ENCODE measurements at regions not wholly inside any gene's neighbourhood (a gene's known extent, or its start where the extent isn't known, plus 50 kb on each side); places are given as distances from the start of the nearest gene placed in this dataset.
"Not testable (repeated sequence)": the region's sequence is repeated elsewhere in the genome, so short reads cannot be mapped to it uniquely, and the experiment has no call there.

DNA sequence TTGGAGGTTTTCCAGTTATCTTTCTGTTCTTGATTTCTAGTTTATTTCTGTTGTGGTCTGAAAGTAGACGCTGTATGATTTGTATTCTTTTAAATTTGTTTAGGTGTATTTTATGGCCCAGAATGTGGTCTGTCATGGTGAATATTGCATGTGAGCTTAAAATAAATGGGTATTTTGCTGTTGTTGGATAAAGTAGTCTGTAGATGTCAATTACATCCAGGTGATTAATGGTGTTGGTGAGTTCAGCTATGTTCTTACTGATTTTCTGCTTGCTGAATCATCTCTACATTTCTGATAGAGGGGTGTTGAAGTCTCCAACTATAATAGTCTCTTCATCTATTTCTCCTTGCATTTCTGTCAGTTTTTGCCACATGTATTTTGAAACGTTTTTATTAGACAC, 383.3 kb upstream of the SGO1 start:
- no peak overlapping the region for H3K27ac ChIP-seq
- H3K27me3 ChIP-seq: no peaks in the 10 kb centered on the region
- H3K4me2 ChIP-seq: no peak overlapping the region
- no peak overlapping the region for H3K4me3 ChIP-seq
- no peaks in the 10 kb centered on the region for H3K9me3 ChIP-seq (replicated peaks in 1 of 11)
- H3K4me1 ChIP-seq: no peaks in the 10 kb centered on the region
- no peak for TF ChIP-seq Cebpa-rat (IDR thresholded peaks at IDR 0.05)
- no peak overlapping the region for H3K9ac ChIP-seq
- no peaks in the 10 kb centered on the region for H3K36me3 ChIP-seq
- no peaks in the 10 kb centered on the region for H4K20me1 ChIP-seq

DNA sequence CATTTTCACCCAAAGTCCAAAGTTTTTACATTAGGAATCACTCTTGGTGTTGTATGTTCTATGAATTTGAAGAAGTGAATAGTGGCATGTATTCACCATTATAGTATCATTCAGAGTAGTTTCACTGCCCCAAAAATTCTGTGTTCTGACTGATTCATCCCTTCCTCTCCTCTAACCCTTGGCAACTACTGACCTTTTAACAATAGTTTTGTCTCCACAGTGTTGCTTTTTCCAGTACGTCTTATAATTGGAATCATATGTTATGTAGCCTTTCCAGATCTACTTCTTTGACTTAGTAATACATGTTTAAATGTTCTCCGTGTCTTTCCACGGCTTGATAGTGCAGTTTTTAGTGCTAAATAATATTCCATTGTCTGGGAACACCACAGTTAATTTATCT, 379.0 kb upstream of the SGO1 start:
- Histone ChIP-seq H3K9me3 (replicated peaks in 1 of 11) (no peaks in the 10 kb centered on the region), H3K27ac (no peak overlapping the region), H3K9ac (no peak overlapping the region), H3K27me3 (no peaks in the 10 kb centered on the region), H4K20me1 (no peaks in the 10 kb centered on the region), H3K36me3 (no peaks in the 10 kb centered on the region), H3K4me3 (no peak overlapping the region), H3K4me2 (no peak overlapping the region), H3K4me1 (peaks cover 0 to 5% (median 0%) of the 10 kb centered on the region in 10 experiments; a peak in 1 of 20 replicates)
- TF ChIP-seq Cebpa-rat (IDR thresholded peaks at IDR 0.05): no peak

DNA sequence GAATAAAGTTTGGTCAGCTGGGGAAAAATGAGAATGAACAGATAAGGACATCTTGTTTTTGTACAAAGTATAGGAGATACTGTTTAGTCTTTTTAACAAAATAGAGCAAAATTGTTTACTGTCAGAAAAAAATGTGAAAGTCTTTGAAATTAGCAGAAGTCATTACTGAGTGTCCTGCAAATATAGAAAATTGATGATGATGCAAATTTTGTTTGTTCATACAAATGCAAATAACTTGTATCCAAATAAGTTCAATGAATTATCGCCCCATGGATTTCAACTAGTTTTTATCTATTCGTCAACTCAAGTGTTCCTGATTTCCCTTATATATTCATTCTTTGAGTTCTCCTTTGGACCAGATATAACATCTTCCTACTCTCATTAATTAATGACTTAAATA, 378.0 kb upstream of the SGO1 start:
- TF ChIP-seq Cebpa-rat (IDR thresholded peaks at IDR 0.05): no peak
- no peak overlapping the region for H3K4me2 ChIP-seq
- peaks cover 0 to 5% (median 0%) of the 10 kb centered on the region in 10 experiments; a peak in 1 of 20 replicates for H3K4me1 ChIP-seq

GRCh38 chr3:20563251-20563650, 377.2 kb upstream of the SGO1 start:
- H4K20me1 ChIP-seq: no peaks in the 10 kb centered on the region
- peaks cover 0 to 5% (median 0%) of the 10 kb centered on the region in 10 experiments; a peak in 1 of 20 replicates for H3K4me1 ChIP-seq
- no peaks in the 10 kb centered on the region for H3K36me3 ChIP-seq
- no peak overlapping the region for H3K4me2 ChIP-seq
- no peaks in the 10 kb centered on the region for H3K9me3 ChIP-seq (replicated peaks in 1 of 11)
- no peak overlapping the region for H3K4me3 ChIP-seq
- H3K9ac ChIP-seq: no peak overlapping the region
- TF ChIP-seq Cebpa-rat (IDR thresholded peaks at IDR 0.05): no peak
- no peaks in the 10 kb centered on the region for H3K27me3 ChIP-seq
- no peak overlapping the region for H3K27ac ChIP-seq

More for the DNA sequence above, 378.0 kb upstream of the SGO1 start:
- Histone ChIP-seq H3K4me3 (no peak overlapping the region), H3K36me3 (no peaks in the 10 kb centered on the region), H3K27ac (no peak overlapping the region), H3K9ac (no peak overlapping the region), H3K9me3 (replicated peaks in 1 of 11) (no peaks in the 10 kb centered on the region), H3K27me3 (no peaks in the 10 kb centered on the region), H4K20me1 (no peaks in the 10 kb centered on the region)

DNA sequence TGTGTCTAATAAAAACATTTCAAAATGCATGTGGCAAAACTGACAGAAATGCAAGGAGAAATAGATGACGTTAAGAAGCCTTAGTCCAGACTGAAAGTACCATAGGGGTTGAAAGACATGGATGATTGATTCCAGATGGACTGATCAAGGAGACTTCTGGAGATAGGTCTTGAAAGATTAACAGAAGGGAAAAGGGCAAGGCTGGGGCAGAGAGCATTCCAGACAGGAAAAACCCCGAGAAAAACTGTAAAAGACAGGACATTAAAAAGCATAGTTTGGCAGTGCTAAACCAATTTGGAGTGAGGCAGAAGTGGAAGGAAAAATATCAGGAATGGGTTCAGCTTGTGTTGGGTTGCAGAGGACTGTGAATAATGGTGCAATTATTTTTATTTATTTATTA, 375.2 kb upstream of the SGO1 start:
- no peak overlapping the region for H3K4me3 ChIP-seq
- H3K36me3 ChIP-seq: no peaks in the 10 kb centered on the region
- H3K4me2 ChIP-seq: no peak overlapping the region
- no peaks in the 10 kb centered on the region for H4K20me1 ChIP-seq
- TF ChIP-seq Cebpa-rat (IDR thresholded peaks at IDR 0.05): no peak
- no peak overlapping the region for H3K27ac ChIP-seq
- H3K27me3 ChIP-seq: no peaks in the 10 kb centered on the region
- H3K9me3 ChIP-seq (replicated peaks in 1 of 11): no peaks in the 10 kb centered on the region
- H3K4me1 ChIP-seq: peaks cover 0 to 5% (median 0%) of the 10 kb centered on the region in 10 experiments; a peak in 1 of 20 replicates
- no peak overlapping the region for H3K9ac ChIP-seq

GRCh38 chr3:20560446-20560845, 374.4 kb upstream of the SGO1 start:
- not testable (repeated sequence) for H3K36me3 ChIP-seq; H4K20me1 ChIP-seq; H3K9me3 ChIP-seq (replicated peaks in 1 of 11); H3K27me3 ChIP-seq; H3K4me1 ChIP-seq; H3K4me3 ChIP-seq; H3K9ac ChIP-seq; H3K27ac ChIP-seq; H3K4me2 ChIP-seq

- Histone ChIP-seq H3K27ac (no peak overlapping the region), H3K27me3 (no peaks in the 10 kb centered on the region), H3K9me3 (replicated peaks in 1 of 11) (no peaks in the 10 kb centered on the region), H3K4me3 (no peak overlapping the region), H3K36me3 (no peaks in the 10 kb centered on the region), H3K4me2 (no peak overlapping the region), H4K20me1 (no peaks in the 10 kb centered on the region), H3K9ac (no peak overlapping the region), H3K4me1 (peaks cover 0 to 5% (median 0%) of the 10 kb centered on the region in 10 experiments; a peak in 1 of 20 replicates)
- no peak for TF ChIP-seq Cebpa-rat (IDR thresholded peaks at IDR 0.05)
Observed at GRCh38 chr3:20558161-20558560, 372.2 kb upstream of the SGO1 start.

DNA sequence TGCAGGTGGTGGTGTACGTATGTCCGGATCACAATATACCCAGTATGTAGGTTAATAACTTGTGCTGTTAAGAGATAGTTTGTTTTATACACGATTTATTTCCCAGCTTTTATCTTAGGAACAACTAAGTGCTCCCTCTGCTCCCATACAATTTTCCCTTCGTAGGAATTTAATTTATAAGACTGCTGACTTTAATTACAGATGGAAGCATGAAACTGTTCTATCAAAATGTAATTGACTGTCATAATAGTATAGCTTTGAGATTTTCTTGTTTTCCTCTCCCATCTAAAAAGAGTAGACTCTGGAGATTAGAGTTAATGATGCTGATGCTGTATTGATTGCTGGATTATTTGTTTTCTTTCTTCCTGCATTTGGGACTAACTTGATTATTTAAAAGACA, 370.7 kb upstream of the SGO1 start:
- Histone ChIP-seq H3K27me3 (no peaks in the 10 kb centered on the region), H3K36me3 (no peaks in the 10 kb centered on the region), H3K9ac (no peak overlapping the region), H3K4me2 (no peak overlapping the region), H3K27ac (no peak overlapping the region), H3K9me3 (replicated peaks in 1 of 11) (peaks cover 0 to 10% (median 0%) of the 10 kb centered on the region in 11 experiments; a peak in 2 of 22 replicates), H3K4me1 (no peaks in the 10 kb centered on the region), H4K20me1 (no peaks in the 10 kb centered on the region; a peak in 1 of 22 replicates), H3K4me3 (no peak overlapping the region)
- no peak for TF ChIP-seq Cebpa-rat (IDR thresholded peaks at IDR 0.05)

DNA sequence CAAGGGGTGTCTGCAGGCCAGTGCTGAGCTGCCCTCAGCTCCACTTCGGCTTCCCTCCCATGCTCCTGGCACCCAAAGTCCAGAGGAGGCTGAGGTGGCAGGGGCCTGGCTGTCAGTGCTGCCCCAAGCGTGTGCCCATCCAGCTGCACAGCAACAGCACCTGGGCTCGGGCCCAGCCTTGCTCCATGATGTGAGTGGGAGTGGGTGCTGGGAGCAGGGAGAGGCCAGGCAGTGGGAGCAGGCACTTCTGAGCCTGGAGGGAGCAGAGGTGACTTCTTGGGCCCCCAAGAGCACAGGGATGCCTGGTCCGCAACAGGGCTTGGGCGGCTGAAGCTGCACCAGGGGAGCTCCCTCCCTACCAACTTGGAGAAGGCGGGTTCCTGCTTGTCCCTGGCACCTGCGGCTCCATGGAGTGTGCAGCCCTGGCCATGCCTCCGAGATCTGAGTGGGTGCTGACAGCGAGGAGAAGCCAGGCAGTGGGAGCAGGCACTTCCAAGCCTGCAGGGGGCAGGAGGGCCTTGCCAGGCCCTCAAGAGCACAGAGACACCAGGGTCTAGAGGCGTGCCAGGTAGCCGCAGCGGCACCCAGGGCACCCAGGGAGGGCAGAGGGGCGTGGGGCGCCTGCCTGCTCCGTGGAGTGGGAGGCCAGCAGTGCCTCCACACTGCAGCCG, 366.7 kb upstream of the SGO1 start:
- Histone ChIP-seq H3K27ac (no peak overlapping the region), H3K9me3 (replicated peaks in 1 of 11) (peaks cover 0 to 19% (median 9%) of the 10 kb centered on the region in 11 experiments; a peak in 13 of 22 replicates), H3K4me2 (no peak overlapping the region), H4K20me1 (no peaks in the 10 kb centered on the region; a peak in 1 of 22 replicates), H3K36me3 (no peaks in the 10 kb centered on the region), H3K4me1 (no peaks in the 10 kb centered on the region), H3K27me3 (no peaks in the 10 kb centered on the region), H3K4me3 (no peak overlapping the region), H3K9ac (no peak overlapping the region)
- TF ChIP-seq Cebpa-rat (IDR thresholded peaks at IDR 0.05): no peak

GRCh38 chr3:20547361-20548269, 361.6 kb upstream of the SGO1 start:
- H3K4me1 ChIP-seq, H4K20me1 ChIP-seq, H3K27ac ChIP-seq, H3K36me3 ChIP-seq, H3K4me3 ChIP-seq, H3K27me3 ChIP-seq, H3K9ac ChIP-seq, H3K4me2 ChIP-seq: not testable (repeated sequence)
- H3K9me3 ChIP-seq (replicated peaks in 1 of 11): peaks cover 0 to 20% (median 11%) of the 10 kb centered on the region in 11 experiments; a peak in 13 of 22 replicates

Data from BLaER1 treated with 17β-estradiol and CSF1 and Interleukin-3, amounts not matched to agents 10 nM and 100 nM (cell line).